K562 (cell line): ENCODE measurements at regions not wholly inside any gene's neighbourhood (a gene's known extent, or its start where the extent isn't known, plus 50 kb on each side); places are given as distances from the start of the nearest gene placed in this dataset.

Experiments used
- CXXC5 ChIP-seq: fragments of 250-450 bp; sonication (Bioruptor Pico); IDR thresholded peaks from 2 replicates; pipeline ENCODE4 v1.8.0; 2022; ENCODE audit warnings: inconsistent platforms, mild to moderate bottlenecking, moderate library complexity
- DMBX1 ChIP-seq: fragments of 250-450 bp; sonication (Bioruptor Pico); IDR thresholded peaks from 2 replicates; pipeline ENCODE4 v1.8.0; 2022; ENCODE audit warnings: inconsistent platforms, mild to moderate bottlenecking, moderate library complexity, borderline replicate concordance
- FOS ChIP-seq: IDR thresholded peaks from 3 replicates; pipeline ENCODE4 v1.6.1; 2011; ENCODE audit not compliant: insufficient read length; ENCODE audit errors: extremely low read depth
- HIVEP1 ChIP-seq: fragments of 250-450 bp; sonication (Bioruptor Pico); IDR thresholded peaks from 2 replicates; pipeline ENCODE4 v1.4.0; 2020; ENCODE audit warnings: mild to moderate bottlenecking
- ILK ChIP-seq: fragments of 450-650 bp; IDR thresholded peaks from 2 replicates; pipeline ENCODE4 v1.6.1; 2016; ENCODE audit warnings: missing genetic modification characterization, low read depth, mild to moderate bottlenecking, missing compliant biosample characterization, moderate library complexity, borderline replicate concordance
- JUND ChIP-seq, 2 experiments: IDR thresholded peaks; 2 replicates in 1 of 2; 3 replicates in 1 of 2; pipeline ENCODE4 v1.6.1; 2011; ENCODE audit warnings: borderline replicate concordance in 2 of 2, low read depth in 2 of 2, low read length in 2 of 2, improper control_type of control experiment in 1 of 2, missing biosample characterization in 1 of 2, missing genetic modification characterization in 1 of 2, missing genetic modification reagents in 1 of 2
- MCM2 ChIP-seq: fragments of 450-650 bp; IDR thresholded peaks from 2 replicates; pipeline ENCODE4 v1.6.1; 2017; ENCODE audit warnings: low read depth, mild to moderate bottlenecking
- MEF2D ChIP-seq: conservative IDR thresholded peaks from 2 replicates; pipeline ENCODE4 v1.6.1; 2016; ENCODE audit warnings: low read depth, missing genetic modification characterization, missing compliant biosample characterization
- PTRF ChIP-seq: fragments of 450-650 bp; IDR thresholded peaks from 2 replicates; pipeline ENCODE4 v1.6.1; 2016; ENCODE audit warnings: mild to moderate bottlenecking, missing genetic modification characterization, missing compliant biosample characterization
- ZNF584 ChIP-seq: fragments of 200-800 bp; sonication (Bioruptor generic); IDR thresholded peaks from 2 replicates; pipeline ENCODE4 v1.6.1; 2016; ENCODE audit warnings: low read depth, mild to moderate bottlenecking, missing genetic modification characterization, missing compliant biosample characterization
- ZNF740 ChIP-seq, 3 experiments: fragments of 200-800 bp in 1 of 3; sonication (Bioruptor generic) in 1 of 3; sonication (generic) in 1 of 3; formaldehyde crosslinking in 1 of 3; IDR thresholded peaks; 2 replicates each; pipeline versions ENCODE4 v1.6.1 to v1.8.0; 2016 to 2022; ENCODE audit warnings: mild to moderate bottlenecking in 2 of 3, missing compliant biosample characterization in 2 of 3, missing genetic modification characterization in 2 of 3, missing genetic modification reagents in 1 of 3
- ZNF76 ChIP-seq: fragments of 250-450 bp; sonication (Bioruptor Pico); IDR thresholded peaks from 2 replicates; pipeline ENCODE4 v1.4.0; 2020; ENCODE audit warnings: mild to moderate bottlenecking, moderate library complexity, borderline replicate concordance
- TF ChIP-seq, protein P1 (sequence below): fragments of 450-650 bp; IDR thresholded peaks from 2 replicates; pipeline ENCODE4 v1.6.1; 2017; ENCODE audit warnings: antibody characterized with exemption, mild to moderate bottlenecking

GRCh38 chr1:99535470-99536164, 110.3 kb upstream of the PALMD start (continued):
- TF ChIP-seq JUND (IDR thresholded peaks at IDR 0.05; ENCODE audit: borderline replicate concordance, low read depth, low read length) (peak; percentile 5; the same call in 1 of the 2 replicates), JUND (tag; IDR thresholded peaks at IDR 0.05; ENCODE audit: borderline replicate concordance, low read depth, low read length) (peak; percentile 51; the same call in 1 of the 3 replicates), PTRF (tag) (peak; percentile 91), ILK (tag) (peak; percentile 70; the same call in 1 of the 2 replicates), MCM2 (no peak), FOS (no peak), ZNF740 (CRISPR knock-in tag; IDR thresholded peaks at IDR 0.05) (no peak), ZNF740 (tag; IDR thresholded peaks at IDR 0.05) (peak in 1 of 2 experiments; percentile 92; a peak in 2 of 4 replicates), HIVEP1 (CRISPR knock-in tag) (peak; percentile 58; the same call in 1 of the 2 replicates), CXXC5 (peak; percentile 76), MEF2D (tag) (peak; percentile 68; the same call in 1 of the 2 replicates), ZNF76 (CRISPR knock-in tag) (0 out of 2 replicates have a peak, but pooled peaks have one; percentile 59), ZNF584 (CRISPR knock-in tag) (no peak), DMBX1 (CRISPR knock-in tag) (peak; percentile 98)
- TF ChIP-seq, protein P1, sequence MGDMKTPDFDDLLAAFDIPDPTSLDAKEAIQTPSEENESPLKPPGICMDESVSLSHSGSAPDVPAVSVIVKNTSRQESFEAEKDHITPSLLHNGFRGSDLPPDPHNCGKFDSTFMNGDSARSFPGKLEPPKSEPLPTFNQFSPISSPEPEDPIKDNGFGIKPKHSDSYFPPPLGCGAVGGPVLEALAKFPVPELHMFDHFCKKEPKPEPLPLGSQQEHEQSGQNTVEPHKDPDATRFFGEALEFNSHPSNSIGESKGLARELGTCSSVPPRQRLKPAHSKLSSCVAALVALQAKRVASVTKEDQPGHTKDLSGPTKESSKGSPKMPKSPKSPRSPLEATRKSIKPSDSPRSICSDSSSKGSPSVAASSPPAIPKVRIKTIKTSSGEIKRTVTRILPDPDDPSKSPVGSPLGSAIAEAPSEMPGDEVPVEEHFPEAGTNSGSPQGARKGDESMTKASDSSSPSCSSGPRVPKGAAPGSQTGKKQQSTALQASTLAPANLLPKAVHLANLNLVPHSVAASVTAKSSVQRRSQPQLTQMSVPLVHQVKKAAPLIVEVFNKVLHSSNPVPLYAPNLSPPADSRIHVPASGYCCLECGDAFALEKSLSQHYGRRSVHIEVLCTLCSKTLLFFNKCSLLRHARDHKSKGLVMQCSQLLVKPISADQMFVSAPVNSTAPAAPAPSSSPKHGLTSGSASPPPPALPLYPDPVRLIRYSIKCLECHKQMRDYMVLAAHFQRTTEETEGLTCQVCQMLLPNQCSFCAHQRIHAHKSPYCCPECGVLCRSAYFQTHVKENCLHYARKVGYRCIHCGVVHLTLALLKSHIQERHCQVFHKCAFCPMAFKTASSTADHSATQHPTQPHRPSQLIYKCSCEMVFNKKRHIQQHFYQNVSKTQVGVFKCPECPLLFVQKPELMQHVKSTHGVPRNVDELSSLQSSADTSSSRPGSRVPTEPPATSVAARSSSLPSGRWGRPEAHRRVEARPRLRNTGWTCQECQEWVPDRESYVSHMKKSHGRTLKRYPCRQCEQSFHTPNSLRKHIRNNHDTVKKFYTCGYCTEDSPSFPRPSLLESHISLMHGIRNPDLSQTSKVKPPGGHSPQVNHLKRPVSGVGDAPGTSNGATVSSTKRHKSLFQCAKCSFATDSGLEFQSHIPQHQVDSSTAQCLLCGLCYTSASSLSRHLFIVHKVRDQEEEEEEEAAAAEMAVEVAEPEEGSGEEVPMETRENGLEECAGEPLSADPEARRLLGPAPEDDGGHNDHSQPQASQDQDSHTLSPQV = peak; percentile 98
- TF ChIP-seq, all 486 proteins: peak for 57
